DND-41 (cell line): ENCODE measurements at regions not wholly inside any gene's neighbourhood (a gene's known extent, or its start where the extent isn't known, plus 50 kb on each side); places are given as distances from the start of the nearest gene placed in this dataset.
A peak's percentile ranks its signal among the peaks of the same experiment; 100 is the strongest.

ENCODE experiments used
- ATAC-seq: fragments of 200-7000 bp; cut with Tn5 transposase; 3 replicates; pipeline ENCODE4 v1.9.1; 2021; ENCODE audit warnings: low read depth; ENCODE audit not compliant: insufficient read depth
- DNase-seq: peaks from one replicate; pipeline ENCODE4 v3.0.0-alpha.2; 2020
- H2AFZ ChIP-seq: 2 replicates; pipeline ENCODE4 v1.6.0; 2012; ENCODE audit warnings: low read depth, low read length
- H3K27ac ChIP-seq: 2 replicates; pipeline ENCODE4 v1.5.1; 2012; ENCODE audit warnings: low read length, inconsistent platforms
- H3K27me3 ChIP-seq: fragments of 200-600 bp; sonication (generic); 2 replicates; pipeline ENCODE4 v1.6.0; 2012; ENCODE audit warnings: low read length, mild to moderate bottlenecking, inconsistent platforms; ENCODE audit not compliant: insufficient read depth, poor library complexity
- H3K36me3 ChIP-seq: 2 replicates; pipeline ENCODE4 v1.5.1; 2012; ENCODE audit warnings: low read length, inconsistent platforms; ENCODE audit not compliant: insufficient read depth
- H3K4me1 ChIP-seq: 2 replicates; pipeline ENCODE4 v1.5.1; 2012; ENCODE audit warnings: mild to moderate bottlenecking, low read length; ENCODE audit not compliant: insufficient read depth
- H3K4me2 ChIP-seq: 2 replicates; pipeline ENCODE4 v1.6.0; 2012; ENCODE audit warnings: mild to moderate bottlenecking, moderate library complexity, low read length, inconsistent platforms; ENCODE audit not compliant: insufficient read depth
- H3K4me3 ChIP-seq, 2 experiments: fragments of 200-600 bp in 1 of 2; shearing (Covaris generic) in 1 of 2; 2 replicates each; pipeline ENCODE4 v1.5.1; 2012 to 2016; ENCODE audit warnings: inconsistent platforms in 2 of 2, low read length in 2 of 2, mild to moderate bottlenecking in 2 of 2, low read depth in 1 of 2, moderate library complexity in 1 of 2
- H3K79me2 ChIP-seq: 2 replicates; pipeline ENCODE4 v1.6.0; 2012; ENCODE audit warnings: low read length, inconsistent platforms; ENCODE audit not compliant: insufficient read depth
- H3K9ac ChIP-seq: 2 replicates; pipeline ENCODE4 v1.6.0; 2012; ENCODE audit warnings: low read depth, mild to moderate bottlenecking, inconsistent platforms, low read length, moderate library complexity
- H3K9me3 ChIP-seq: 2 replicates; pipeline ENCODE4 v1.5.1; 2012; ENCODE audit warnings: low read length, moderate library complexity, mild to moderate bottlenecking, inconsistent platforms; ENCODE audit not compliant: insufficient read depth, severe bottlenecking
- H4K20me1 ChIP-seq: 2 replicates; pipeline ENCODE4 v1.6.0; 2012; ENCODE audit warnings: low read length; ENCODE audit not compliant: insufficient read depth
- CTCF ChIP-seq: IDR thresholded peaks from 2 replicates; pipeline ENCODE4 v1.5.1; 2012; ENCODE audit warnings: borderline replicate concordance, low read length, moderate library complexity, mild to moderate bottlenecking; ENCODE audit not compliant: poor library complexity, severe bottlenecking; ENCODE audit errors: extremely low read depth
- EZH2 ChIP-seq: IDR thresholded peaks from 3 replicates; pipeline ENCODE4 v1.6.1; 2012; ENCODE audit warnings: borderline replicate concordance, low read depth, mild to moderate bottlenecking, moderate library complexity, low read length, inconsistent platforms; ENCODE audit not compliant: severe bottlenecking

GRCh38 chr11:128297805-128298204, 289.6 kb downstream of the ETS1 start:
- no peaks in the 10 kb centered on the region for H3K79me2 ChIP-seq
- no peak overlapping the region for H3K9ac ChIP-seq
- no peaks in the 10 kb centered on the region for H3K27me3 ChIP-seq
- ATAC-seq (no peak), DNase-seq (no peak)
- TF ChIP-seq EZH2 = no peak
- no peak for TF ChIP-seq CTCF
- H4K20me1 ChIP-seq = no peaks in the 10 kb centered on the region
- no peak overlapping the region for H2AFZ ChIP-seq
- H3K9me3 ChIP-seq = no peaks in the 10 kb centered on the region
- no peak overlapping the region for H3K4me2 ChIP-seq
- H3K4me3 ChIP-seq = no peak overlapping the region
- H3K36me3 ChIP-seq = no peaks in the 10 kb centered on the region
- no peak overlapping the region for H3K27ac ChIP-seq
- H3K4me1 ChIP-seq = peaks cover 40% of the 10 kb centered on the region

GRCh38 chr11:128297091-128297651, 290.2 kb downstream of the ETS1 start:
- Histone ChIP-seq H3K9ac (no peak overlapping the region), H3K4me3 (no peak overlapping the region), H3K36me3 (no peaks in the 10 kb centered on the region), H2AFZ (no peak overlapping the region), H4K20me1 (no peaks in the 10 kb centered on the region), H3K27me3 (no peaks in the 10 kb centered on the region), H3K79me2 (no peaks in the 10 kb centered on the region), H3K4me2 (no peak overlapping the region), H3K27ac (no peak overlapping the region), H3K9me3 (no peaks in the 10 kb centered on the region), H3K4me1 (peaks cover 33% of the 10 kb centered on the region)
- DNase-seq = peak; percentile 21
- TF ChIP-seq CTCF = no peak
- ATAC-seq = peak; percentile 68

- no peak for ATAC-seq
- Histone ChIP-seq H3K4me3 (no peak overlapping the region), H3K36me3 (no peaks in the 10 kb centered on the region), H3K27ac (no peak overlapping the region), H2AFZ (no peak overlapping the region), H4K20me1 (no peaks in the 10 kb centered on the region), H3K4me2 (no peak overlapping the region), H3K9me3 (no peaks in the 10 kb centered on the region), H3K9ac (no peak overlapping the region), H3K27me3 (no peaks in the 10 kb centered on the region), H3K79me2 (no peaks in the 10 kb centered on the region), H3K4me1 (peaks cover 23% of the 10 kb centered on the region)
- DNase-seq = no peak
- no peak for TF ChIP-seq CTCF
- no peak for TF ChIP-seq EZH2
Observed at GRCh38 chr11:128294671-128295050, 292.7 kb downstream of the ETS1 start.
